ENCODE measurements at regions not wholly inside any gene's neighbourhood (a gene's known extent, or its start where the extent isn't known, plus 50 kb on each side); places are given as distances from the start of the nearest gene placed in this dataset.
A peak's percentile ranks its signal among the peaks of the same experiment; 100 is the strongest.

- no peak for DNase-seq (ENCODE audit: extremely low spot score in 2 of 2)
- peaks cover 5% of the 10 kb centered on the region for H3K4me1 ChIP-seq
- no peaks in the 10 kb centered on the region for H3K36me3 ChIP-seq
- TF ChIP-seq POLR2A (IDR thresholded peaks at IDR 0.05) (no peak), CTCF (IDR thresholded peaks at IDR 0.05) (no peak)
- no peaks in the 10 kb centered on the region for H3K9me3 ChIP-seq
- H3K4me3 ChIP-seq, result no peak overlapping the region
- no peaks in the 10 kb centered on the region for H3K27me3 ChIP-seq
- no peak overlapping the region for H3K27ac ChIP-seq
- intact Hi-C loops (cut with DNase I), result no loop called here
Measured at GRCh38 chr2:23132000-23132399, 253.0 kb upstream of the KLHL29 start.

GRCh38 chr2:23132823-23133595, 252.0 kb upstream of the KLHL29 start:
- H3K27me3 ChIP-seq, result no peaks in the 10 kb centered on the region
- no peaks in the 10 kb centered on the region for H3K36me3 ChIP-seq
- TF ChIP-seq POLR2AphosphoS5 (IDR thresholded peaks at IDR 0.05; ENCODE audit: insufficient read depth in 1 of 2, low read depth in 1 of 2) (no peak), POLR2A (IDR thresholded peaks at IDR 0.05) (no peak), CTCF (IDR thresholded peaks at IDR 0.05) (no peak)
- H3K9me3 ChIP-seq, result no peaks in the 10 kb centered on the region
- intact Hi-C loops (cut with DNase I), result no loop called here
- DNase-seq (ENCODE audit: extremely low spot score in 2 of 2), result no peak
- H3K27ac ChIP-seq, result no peak overlapping the region
- H3K4me1 ChIP-seq, result peaks cover 5% of the 10 kb centered on the region
- H3K4me3 ChIP-seq, result no peak overlapping the region

GRCh38 chr2:23134726-23135125, 250.3 kb upstream of the KLHL29 start:
- DNase-seq (ENCODE audit: extremely low spot score in 2 of 2), result peak in 1 of 2 donors; percentile 40
- Histone ChIP-seq H3K4me1 (peaks cover 5% of the 10 kb centered on the region), H3K27ac (no peak overlapping the region), H3K9me3 (no peaks in the 10 kb centered on the region), H3K27me3 (no peaks in the 10 kb centered on the region), H3K36me3 (no peaks in the 10 kb centered on the region), H3K4me3 (no peak overlapping the region)
- intact Hi-C loops (cut with DNase I), result no loop called here
- TF ChIP-seq POLR2A (IDR thresholded peaks at IDR 0.05), result no peak
- TF ChIP-seq POLR2AphosphoS5 (IDR thresholded peaks at IDR 0.05; ENCODE audit: insufficient read depth in 1 of 2, low read depth in 1 of 2), result no peak
- no peak for TF ChIP-seq CTCF (IDR thresholded peaks at IDR 0.05)

GRCh38 chr2:23135481-23136100, 249.4 kb upstream of the KLHL29 start:
- DNase-seq (ENCODE audit: extremely low spot score in 2 of 2), result no peak
- Histone ChIP-seq H3K27me3 (no peaks in the 10 kb centered on the region), H3K4me1 (peaks cover 5% of the 10 kb centered on the region), H3K36me3 (no peaks in the 10 kb centered on the region), H3K27ac (no peak overlapping the region), H3K4me3 (no peak overlapping the region), H3K9me3 (no peaks in the 10 kb centered on the region)
- TF ChIP-seq POLR2AphosphoS5 (IDR thresholded peaks at IDR 0.05; ENCODE audit: insufficient read depth in 1 of 2, low read depth in 1 of 2) (no peak), POLR2A (IDR thresholded peaks at IDR 0.05) (no peak), CTCF (IDR thresholded peaks at IDR 0.05) (no peak)
- intact Hi-C loops (cut with DNase I), result no loop called here

- H3K36me3 ChIP-seq, result no peaks in the 10 kb centered on the region
- no peaks in the 10 kb centered on the region for H3K9me3 ChIP-seq
- no peak for TF ChIP-seq POLR2AphosphoS5 (IDR thresholded peaks at IDR 0.05; ENCODE audit: insufficient read depth in 1 of 2, low read depth in 1 of 2)
- no peak for TF ChIP-seq POLR2A (IDR thresholded peaks at IDR 0.05)
- no peak for TF ChIP-seq CTCF (IDR thresholded peaks at IDR 0.05)
- H3K4me3 ChIP-seq, result no peak overlapping the region
- no peak for DNase-seq (ENCODE audit: extremely low spot score in 2 of 2)
- no peak overlapping the region for H3K27ac ChIP-seq
- intact Hi-C loops (cut with DNase I), result no loop called here
- H3K27me3 ChIP-seq, result no peaks in the 10 kb centered on the region
- peaks cover 5% of the 10 kb centered on the region for H3K4me1 ChIP-seq
Measured at GRCh38 chr2:23137166-23137565, 247.8 kb upstream of the KLHL29 start.

All from vagina (tissue), 2 donors.